ENCODE measurements at regions not wholly inside any gene's neighbourhood (a gene's known extent, or its start where the extent isn't known, plus 50 kb on each side); places are given as distances from the start of the nearest gene placed in this dataset.
"Not testable (repeated sequence)": the region's sequence is repeated elsewhere in the genome, so short reads cannot be mapped to it uniquely, and the experiment has no call there.

DNA sequence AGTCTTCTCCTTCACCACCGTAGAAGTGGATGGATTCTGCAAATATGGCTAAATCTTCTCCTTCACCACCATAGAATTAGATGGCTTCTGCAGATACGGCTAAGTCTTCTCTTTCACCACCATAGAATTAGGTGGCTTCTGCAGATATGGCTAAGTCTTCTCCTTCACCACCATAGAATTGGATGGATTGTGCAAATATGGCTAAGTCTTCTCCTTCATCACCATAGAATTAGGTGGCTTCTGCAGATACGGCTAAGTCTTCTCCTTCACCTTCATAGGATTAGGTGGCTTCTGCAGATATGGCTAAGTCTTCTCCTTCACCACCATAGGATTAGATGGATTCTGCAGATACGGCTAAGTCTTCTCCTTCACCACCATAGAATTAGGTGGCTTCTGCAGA is 866.2 kb upstream of the TPTE start:
- DNase-seq (ENCODE audit: low spot score); H3F3A ChIP-seq (replicated peaks; ENCODE audit: low read depth); ATAC-seq; H3K4me1 ChIP-seq (ENCODE audit: insufficient read depth); H4K20me1 ChIP-seq (replicated peaks; ENCODE audit: insufficient read depth); H3K9me2 ChIP-seq (ENCODE audit: insufficient read depth); H3K4me3 ChIP-seq; H3K4me2 ChIP-seq; H3K79me2 ChIP-seq (replicated peaks; ENCODE audit: insufficient read depth); H3K27me3 ChIP-seq (ENCODE audit: insufficient read depth); H2AFZ ChIP-seq; H3K4me3 Mint-ChIP-seq; H3K4me1 Mint-ChIP-seq; H3K27ac ChIP-seq (ENCODE audit: low read depth); H3K27me3 Mint-ChIP-seq (ENCODE audit: insufficient read depth, low read depth, poor library complexity); H3K27ac Mint-ChIP-seq: not testable (repeated sequence)
- Mint-ChIP-seq H3K9me3 (peaks cover 17% of the 10 kb centered on the region; the same call in 2 of the 3 replicates), H3K36me3 (ENCODE audit: low read depth) (peaks cover 25% of the 10 kb centered on the region)
- peaks cover 20% of the 10 kb centered on the region for H3K36me3 ChIP-seq (ENCODE audit: insufficient read depth)

DNA sequence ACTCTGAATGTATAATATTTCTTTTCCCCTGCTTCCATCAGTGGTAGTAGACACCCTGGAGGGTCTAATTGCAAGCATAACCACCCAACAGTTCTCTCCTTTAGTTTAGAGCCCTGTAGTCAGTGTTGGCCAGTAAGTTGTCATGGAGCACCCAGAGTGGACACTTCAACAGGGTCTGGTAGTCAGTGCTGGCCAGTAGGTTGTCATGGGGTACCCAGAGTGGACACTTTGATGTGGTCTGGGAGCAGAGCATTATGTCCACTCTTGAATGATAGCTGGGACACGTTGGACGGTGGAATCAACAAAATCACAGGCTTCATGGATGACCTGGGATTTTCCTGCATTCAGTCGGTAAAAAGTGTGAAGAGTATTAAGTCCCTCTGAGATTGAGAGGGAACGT is 864.9 kb upstream of the TPTE start:
- not testable (repeated sequence) for H3K4me1 Mint-ChIP-seq; H4K20me1 ChIP-seq (replicated peaks; ENCODE audit: insufficient read depth); H2AFZ ChIP-seq; H3K27ac Mint-ChIP-seq; H3K9me3 Mint-ChIP-seq; H3K4me1 ChIP-seq (ENCODE audit: insufficient read depth); H3K27ac ChIP-seq (ENCODE audit: low read depth); ATAC-seq; H3K79me2 ChIP-seq (replicated peaks; ENCODE audit: insufficient read depth); H3K4me3 Mint-ChIP-seq; H3K9me2 ChIP-seq (ENCODE audit: insufficient read depth); H3F3A ChIP-seq (replicated peaks; ENCODE audit: low read depth); H3K27me3 Mint-ChIP-seq (ENCODE audit: insufficient read depth, low read depth, poor library complexity); H3K27me3 ChIP-seq (ENCODE audit: insufficient read depth); DNase-seq (ENCODE audit: low spot score); H3K4me2 ChIP-seq
- peaks cover 20% of the 10 kb centered on the region for H3K36me3 ChIP-seq (ENCODE audit: insufficient read depth)
- H3K36me3 Mint-ChIP-seq (ENCODE audit: low read depth) = peaks cover 22% of the 10 kb centered on the region
- H3K4me3 ChIP-seq = 0 out of 2 replicates have a peak overlapping the region, but pooled peaks have one; percentile 23

DNA sequence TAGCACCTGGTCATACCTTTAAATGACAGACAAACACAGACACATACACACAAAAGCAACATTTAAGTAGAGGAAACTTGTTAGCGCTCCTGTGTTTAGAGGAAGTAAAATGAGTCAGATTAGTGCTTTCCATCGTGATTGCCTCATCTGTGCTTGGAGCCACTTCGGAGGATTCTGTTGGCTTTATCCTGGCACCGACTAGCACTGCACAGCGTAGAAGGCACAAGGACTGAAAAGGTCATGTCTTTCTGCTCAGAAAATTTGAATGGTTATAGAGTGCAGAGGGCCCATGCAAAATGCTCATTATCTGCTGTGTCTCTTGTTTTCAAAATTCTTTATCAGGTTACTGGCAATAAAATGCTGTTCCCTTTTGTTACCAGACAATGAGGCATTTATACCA is 863.6 kb upstream of the TPTE start:
- not testable (repeated sequence) for H3K27ac Mint-ChIP-seq; DNase-seq (ENCODE audit: low spot score); H3K4me3 ChIP-seq; H3K9me2 ChIP-seq (ENCODE audit: insufficient read depth); H3K4me1 ChIP-seq (ENCODE audit: insufficient read depth); H3K4me1 Mint-ChIP-seq; H3K27me3 ChIP-seq (ENCODE audit: insufficient read depth); H3K79me2 ChIP-seq (replicated peaks; ENCODE audit: insufficient read depth); H3K27me3 Mint-ChIP-seq (ENCODE audit: insufficient read depth, low read depth, poor library complexity); H3K27ac ChIP-seq (ENCODE audit: low read depth); H3F3A ChIP-seq (replicated peaks; ENCODE audit: low read depth); H4K20me1 ChIP-seq (replicated peaks; ENCODE audit: insufficient read depth); H3K9me3 Mint-ChIP-seq; H3K4me3 Mint-ChIP-seq; H2AFZ ChIP-seq; H3K4me2 ChIP-seq; ATAC-seq
- H3K36me3 ChIP-seq (ENCODE audit: insufficient read depth) = peaks cover 15% of the 10 kb centered on the region
- H3K36me3 Mint-ChIP-seq (ENCODE audit: low read depth) = peaks cover 22% of the 10 kb centered on the region

DNA sequence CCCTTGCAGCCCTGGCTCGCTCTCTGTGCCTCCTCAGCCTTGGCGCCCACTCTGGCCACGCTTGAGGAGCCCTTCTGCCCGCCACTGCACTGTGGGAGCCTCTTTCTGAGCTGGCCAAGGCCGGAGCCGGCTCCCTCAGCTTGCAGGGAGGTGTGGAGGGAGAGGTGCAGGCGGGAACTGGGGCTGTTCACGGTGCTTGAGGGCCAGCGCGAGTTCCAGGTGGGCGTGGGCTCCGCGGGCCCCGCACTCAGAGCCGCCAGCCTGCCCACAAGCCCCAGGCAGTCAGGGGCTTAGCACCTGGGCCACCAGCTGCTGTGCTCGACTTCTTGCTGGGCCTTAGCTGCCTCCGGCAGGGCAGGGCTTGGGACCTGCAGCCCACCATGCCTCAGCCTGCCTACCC is 861.5 kb upstream of the TPTE start:
- H3K27me3 Mint-ChIP-seq (ENCODE audit: insufficient read depth, low read depth, poor library complexity); H3K9me3 Mint-ChIP-seq; H3K27ac ChIP-seq (ENCODE audit: low read depth); H3K4me3 Mint-ChIP-seq; H3K27ac Mint-ChIP-seq; H2AFZ ChIP-seq; H3K79me2 ChIP-seq (replicated peaks; ENCODE audit: insufficient read depth); H3K4me1 ChIP-seq (ENCODE audit: insufficient read depth); DNase-seq (ENCODE audit: low spot score); H3F3A ChIP-seq (replicated peaks; ENCODE audit: low read depth); H3K27me3 ChIP-seq (ENCODE audit: insufficient read depth); H3K9me2 ChIP-seq (ENCODE audit: insufficient read depth); H3K4me2 ChIP-seq; H4K20me1 ChIP-seq (replicated peaks; ENCODE audit: insufficient read depth); H3K4me1 Mint-ChIP-seq; H3K4me3 ChIP-seq; ATAC-seq: not testable (repeated sequence)
- peaks cover 15% of the 10 kb centered on the region for H3K36me3 ChIP-seq (ENCODE audit: insufficient read depth)
- H3K36me3 Mint-ChIP-seq (ENCODE audit: low read depth) = peaks cover 22% of the 10 kb centered on the region

DNA sequence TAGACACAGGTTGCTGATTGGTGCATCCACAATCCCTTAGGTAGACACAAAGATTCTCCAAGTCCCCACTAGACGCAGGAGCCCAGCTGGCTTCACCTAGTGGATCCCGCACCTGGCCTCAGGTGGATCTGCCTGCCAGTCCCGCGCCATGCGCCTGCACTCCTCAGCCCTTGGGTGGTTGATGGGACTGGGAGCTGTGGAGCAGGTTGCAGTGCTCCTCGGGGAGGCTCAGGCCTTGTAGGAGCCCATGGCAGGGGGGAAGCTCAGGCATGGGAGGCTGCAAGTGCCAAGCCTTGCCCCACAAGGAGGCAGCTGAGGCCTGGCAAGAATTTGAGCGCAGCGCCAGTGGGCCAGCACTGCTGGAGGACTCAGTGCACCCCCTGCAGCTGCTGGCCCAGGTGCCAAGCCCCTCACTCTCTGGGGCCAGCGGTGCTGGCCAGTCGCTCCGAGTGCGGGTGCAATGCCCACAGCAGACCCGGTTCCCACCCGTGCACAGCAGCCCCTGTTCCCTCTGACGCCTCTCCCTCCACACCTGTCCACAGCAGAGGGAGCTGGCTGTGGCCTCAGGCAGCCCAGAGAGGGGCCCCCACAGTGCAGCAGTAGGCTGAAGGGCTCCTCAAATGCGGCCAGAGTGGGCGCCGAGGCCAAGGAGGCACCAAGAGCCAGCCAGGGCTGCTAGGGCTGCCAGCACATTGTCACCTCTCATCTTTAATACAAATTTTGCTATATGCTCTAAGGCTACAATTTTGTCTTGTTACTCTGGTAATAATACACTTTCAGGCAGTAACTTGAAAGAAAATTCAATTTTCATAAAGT is 857.3 kb upstream of the TPTE start:
- H3K36me3 Mint-ChIP-seq (ENCODE audit: low read depth); H2AFZ ChIP-seq; H3K27me3 Mint-ChIP-seq (ENCODE audit: insufficient read depth, low read depth, poor library complexity); H3F3A ChIP-seq (replicated peaks; ENCODE audit: low read depth); H3K9me2 ChIP-seq (ENCODE audit: insufficient read depth); H3K27ac Mint-ChIP-seq; H3K27ac ChIP-seq (ENCODE audit: low read depth); H3K36me3 ChIP-seq (ENCODE audit: insufficient read depth); H3K4me3 ChIP-seq; H3K4me3 Mint-ChIP-seq; DNase-seq (ENCODE audit: low spot score); H3K79me2 ChIP-seq (replicated peaks; ENCODE audit: insufficient read depth); ATAC-seq; H3K27me3 ChIP-seq (ENCODE audit: insufficient read depth); H3K9me3 Mint-ChIP-seq; H3K4me1 ChIP-seq (ENCODE audit: insufficient read depth); H3K4me2 ChIP-seq; H3K4me1 Mint-ChIP-seq; H4K20me1 ChIP-seq (replicated peaks; ENCODE audit: insufficient read depth): not testable (repeated sequence)

DNA sequence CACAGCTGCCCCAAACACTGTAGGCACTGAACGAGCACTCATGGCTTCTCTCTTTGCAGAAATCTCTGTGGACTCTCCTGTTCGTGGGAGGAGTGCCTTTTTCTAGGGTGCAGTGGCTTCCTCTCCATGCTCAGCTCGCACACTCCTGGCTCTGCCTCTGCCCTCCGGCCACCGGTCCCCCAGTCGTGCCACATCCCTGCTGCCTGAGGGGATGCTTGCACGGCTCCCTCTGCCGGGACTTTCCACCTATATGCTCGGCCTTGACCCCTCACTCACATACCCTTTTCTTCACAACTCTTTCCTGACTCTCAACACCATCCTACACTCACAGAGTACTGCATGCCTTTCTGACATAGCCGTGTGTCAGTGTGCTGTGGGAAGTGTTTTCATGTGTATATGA is 845.6 kb upstream of the TPTE start:
- not testable (repeated sequence) for H3K36me3 Mint-ChIP-seq (ENCODE audit: low read depth); H3K4me1 Mint-ChIP-seq; H3K9me2 ChIP-seq (ENCODE audit: insufficient read depth); H3K4me1 ChIP-seq (ENCODE audit: insufficient read depth); H2AFZ ChIP-seq; DNase-seq (ENCODE audit: low spot score); H3K9me3 Mint-ChIP-seq; H3K36me3 ChIP-seq (ENCODE audit: insufficient read depth); H3K27ac Mint-ChIP-seq; H3K4me2 ChIP-seq; H3K27ac ChIP-seq (ENCODE audit: low read depth); ATAC-seq; H3K27me3 ChIP-seq (ENCODE audit: insufficient read depth); H4K20me1 ChIP-seq (replicated peaks; ENCODE audit: insufficient read depth); H3F3A ChIP-seq (replicated peaks; ENCODE audit: low read depth); H3K79me2 ChIP-seq (replicated peaks; ENCODE audit: insufficient read depth); H3K4me3 ChIP-seq; H3K27me3 Mint-ChIP-seq (ENCODE audit: insufficient read depth, low read depth, poor library complexity); H3K4me3 Mint-ChIP-seq

DNA sequence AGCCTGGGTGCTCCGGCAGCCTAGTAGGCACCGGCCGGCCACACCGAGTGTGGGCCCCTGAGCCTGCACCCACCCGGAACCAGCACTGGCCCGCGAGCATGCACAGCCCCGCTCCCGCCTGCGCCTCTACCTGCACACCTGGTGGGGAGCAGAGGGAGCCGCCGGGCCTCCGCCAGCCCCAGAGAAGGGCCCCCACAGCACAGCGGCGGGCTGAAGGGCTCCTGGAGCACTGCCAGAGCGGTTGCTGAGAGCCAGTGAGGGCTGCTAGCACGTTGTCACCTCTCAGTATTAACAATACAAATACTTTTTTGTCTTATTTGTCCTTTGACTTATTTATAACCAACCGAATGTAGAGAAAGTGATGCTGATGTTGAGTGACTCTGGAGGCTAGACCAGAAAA is 842.4 kb upstream of the TPTE start:
- H3K27ac ChIP-seq (ENCODE audit: low read depth); H3K4me2 ChIP-seq; H3K4me1 ChIP-seq (ENCODE audit: insufficient read depth); H3K27me3 Mint-ChIP-seq (ENCODE audit: insufficient read depth, low read depth, poor library complexity); H3K27ac Mint-ChIP-seq; H3K4me1 Mint-ChIP-seq; H3K79me2 ChIP-seq (replicated peaks; ENCODE audit: insufficient read depth); H3K9me2 ChIP-seq (ENCODE audit: insufficient read depth); H2AFZ ChIP-seq; H3K4me3 ChIP-seq; H3K36me3 Mint-ChIP-seq (ENCODE audit: low read depth); H3K27me3 ChIP-seq (ENCODE audit: insufficient read depth); ATAC-seq; H3K4me3 Mint-ChIP-seq; H3K36me3 ChIP-seq (ENCODE audit: insufficient read depth); DNase-seq (ENCODE audit: low spot score); H3F3A ChIP-seq (replicated peaks; ENCODE audit: low read depth); H3K9me3 Mint-ChIP-seq; H4K20me1 ChIP-seq (replicated peaks; ENCODE audit: insufficient read depth): not testable (repeated sequence)
